ENCODE measurements at regions not wholly inside any gene's neighbourhood (a gene's known extent, or its start where the extent isn't known, plus 50 kb on each side); places are given as distances from the start of the nearest gene placed in this dataset.

DNA sequence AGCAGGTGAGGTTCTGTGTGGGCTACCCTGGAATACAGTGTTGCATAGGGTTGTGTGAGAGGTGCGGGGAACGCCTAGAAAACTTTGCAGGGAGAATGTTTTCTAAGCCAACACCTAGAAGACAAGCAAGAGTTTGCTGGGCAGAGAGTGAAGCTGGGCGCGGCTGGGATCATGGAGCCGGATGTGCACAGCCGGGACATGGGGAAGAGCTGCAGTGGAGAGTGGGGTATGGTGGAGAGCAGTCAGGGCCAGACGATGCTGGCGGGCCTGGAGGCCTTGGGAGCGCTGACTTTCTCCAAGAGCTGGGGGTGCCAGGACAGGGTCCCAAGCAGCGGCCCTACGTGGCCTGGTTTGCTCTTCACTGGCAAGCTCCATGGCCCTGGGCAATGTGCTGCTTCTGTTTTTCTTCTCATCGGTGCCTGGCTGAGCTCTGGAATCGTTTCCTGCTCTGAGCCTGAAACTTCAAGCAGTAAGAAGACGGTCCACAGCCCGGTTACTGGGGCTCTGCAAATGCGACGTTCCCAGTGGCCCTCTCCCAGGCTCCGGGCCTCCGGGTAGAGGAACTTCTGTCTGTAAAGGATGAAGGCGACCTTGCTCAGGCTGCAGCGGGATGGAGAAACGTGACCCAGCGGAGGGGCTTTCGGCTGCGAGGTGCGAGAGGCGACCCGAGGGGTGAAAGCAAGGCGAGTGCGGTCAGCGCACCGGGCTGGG, 51.9 kb upstream of the CD34 start:
- TF ChIP-seq, protein P1, sequence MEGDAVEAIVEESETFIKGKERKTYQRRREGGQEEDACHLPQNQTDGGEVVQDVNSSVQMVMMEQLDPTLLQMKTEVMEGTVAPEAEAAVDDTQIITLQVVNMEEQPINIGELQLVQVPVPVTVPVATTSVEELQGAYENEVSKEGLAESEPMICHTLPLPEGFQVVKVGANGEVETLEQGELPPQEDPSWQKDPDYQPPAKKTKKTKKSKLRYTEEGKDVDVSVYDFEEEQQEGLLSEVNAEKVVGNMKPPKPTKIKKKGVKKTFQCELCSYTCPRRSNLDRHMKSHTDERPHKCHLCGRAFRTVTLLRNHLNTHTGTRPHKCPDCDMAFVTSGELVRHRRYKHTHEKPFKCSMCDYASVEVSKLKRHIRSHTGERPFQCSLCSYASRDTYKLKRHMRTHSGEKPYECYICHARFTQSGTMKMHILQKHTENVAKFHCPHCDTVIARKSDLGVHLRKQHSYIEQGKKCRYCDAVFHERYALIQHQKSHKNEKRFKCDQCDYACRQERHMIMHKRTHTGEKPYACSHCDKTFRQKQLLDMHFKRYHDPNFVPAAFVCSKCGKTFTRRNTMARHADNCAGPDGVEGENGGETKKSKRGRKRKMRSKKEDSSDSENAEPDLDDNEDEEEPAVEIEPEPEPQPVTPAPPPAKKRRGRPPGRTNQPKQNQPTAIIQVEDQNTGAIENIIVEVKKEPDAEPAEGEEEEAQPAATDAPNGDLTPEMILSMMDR (IDR thresholded peaks at IDR 0.05; ENCODE audit: poor library complexity, severe bottlenecking) = no peak
- no peak for TF ChIP-seq POLR2AphosphoS5 (IDR thresholded peaks at IDR 0.05)
